ENCODE measurements at regions not wholly inside any gene's neighbourhood (a gene's known extent, or its start where the extent isn't known, plus 50 kb on each side); places are given as distances from the start of the nearest gene placed in this dataset.

- no peak for TF ChIP-seq CTCF (IDR thresholded peaks at IDR 0.05; ENCODE audit: low read depth, low read length, missing control alignments)
- DNase-seq (ENCODE audit: low read depth), result no peak
- H3K4me3 ChIP-seq (ENCODE audit: low read depth, low read length), result no peak overlapping the region
Observed at GRCh38 chr16:54620197-54620596, 310.5 kb upstream of the IRX5 start.

GRCh38 chr16:54616610-54617009, 314.1 kb upstream of the IRX5 start:
- no peak for TF ChIP-seq CTCF (IDR thresholded peaks at IDR 0.05; ENCODE audit: low read depth, low read length, missing control alignments)
- no peak for DNase-seq (ENCODE audit: low read depth)

GRCh38 chr16:54605536-54606066, 319.0 kb upstream of the IRX3 start:
- no peak for DNase-seq (ENCODE audit: low read depth)
- no peak overlapping the region for H3K4me3 ChIP-seq (ENCODE audit: low read depth, low read length)
- TF ChIP-seq CTCF (IDR thresholded peaks at IDR 0.05; ENCODE audit: low read depth, low read length, missing control alignments), result no peak

More at GRCh38 chr16:54616610-54617009, 314.1 kb upstream of the IRX5 start:
- no peak overlapping the region for H3K4me3 ChIP-seq (ENCODE audit: low read depth, low read length)

GRCh38 chr16:54602666-54603065, 316.1 kb upstream of the IRX3 start:
- no peak overlapping the region for H3K4me3 ChIP-seq (ENCODE audit: low read depth, low read length)
- DNase-seq (ENCODE audit: low read depth), result no peak
- TF ChIP-seq CTCF (IDR thresholded peaks at IDR 0.05; ENCODE audit: low read depth, low read length, missing control alignments), result no peak

GRCh38 chr16:54597222-54597621, 310.6 kb upstream of the IRX3 start:
- TF ChIP-seq CTCF (IDR thresholded peaks at IDR 0.05; ENCODE audit: low read depth, low read length, missing control alignments), result no peak
- DNase-seq (ENCODE audit: low read depth), result no peak

GRCh38 chr16:54595621-54596020, 309.0 kb upstream of the IRX3 start:
- H3K4me3 ChIP-seq (ENCODE audit: low read depth, low read length), result no peak overlapping the region
- DNase-seq (ENCODE audit: low read depth), result no peak
- TF ChIP-seq CTCF (IDR thresholded peaks at IDR 0.05; ENCODE audit: low read depth, low read length, missing control alignments), result no peak

More at GRCh38 chr16:54597222-54597621, 310.6 kb upstream of the IRX3 start:
- no peak overlapping the region for H3K4me3 ChIP-seq (ENCODE audit: low read depth, low read length)

All from GM12864 (cell line).